HEK293 (cell line): ENCODE measurements at regions not wholly inside any gene's neighbourhood (a gene's known extent, or its start where the extent isn't known, plus 50 kb on each side); places are given as distances from the start of the nearest gene placed in this dataset.

Source experiments
- CTCF ChIA-PET: fragments of 350-600 bp; formaldehyde crosslinking; extraction: SDS; loops from one replicate; lab custom pipeline; 2021; ENCODE audit warnings: antibody characterized with exemption; lab: Yijun Ruan, JAX
- POLR2A ChIA-PET: fragments of 300-600 bp; formaldehyde crosslinking; extraction: SDS; loops from one replicate; lab custom pipeline; 2020; ENCODE audit warnings: antibody characterized with exemption, inconsistent platforms; lab: Yijun Ruan, JAX
- H3K27ac ChIP-seq: fragments of 200-500 bp; sonication (Bioruptor generic); 2 replicates; pipeline ENCODE4 v1.5.1; 2014; ENCODE audit warnings: low read depth, low read length, control low read depth, inconsistent platforms; ENCODE audit errors: extremely low read depth
- H3K36me3 ChIP-seq, 2 experiments: fragments of 200-500 bp in 1 of 2; sonication (Bioruptor generic) in 1 of 2; 1 replicate in 1 of 2; 2 replicates in 1 of 2; pipeline ENCODE4 v1.5.1; 2014 to 2017; ENCODE audit warnings: inconsistent platforms in 2 of 2, low read length in 2 of 2; ENCODE audit not compliant: control insufficient read depth in 2 of 2, insufficient read depth in 1 of 2
- H3K4me1 ChIP-seq: fragments of 200-500 bp; sonication (Bioruptor generic); 2 replicates; pipeline ENCODE4 v1.5.1; 2014; ENCODE audit warnings: mild to moderate bottlenecking, low read length, inconsistent platforms; ENCODE audit not compliant: control insufficient read depth, insufficient read depth
- H3K4me3 ChIP-seq: 2 replicates; pipeline ENCODE4 v1.5.1; 2011; ENCODE audit warnings: low read depth, mild to moderate bottlenecking, control low read depth, low read length, moderate library complexity
- H3K9me3 ChIP-seq: fragments of 200-500 bp; sonication (Bioruptor generic); 2 replicates; pipeline ENCODE4 v1.5.1; 2014; ENCODE audit warnings: low read depth, low read length, inconsistent platforms; ENCODE audit not compliant: control insufficient read depth, insufficient read depth
- HOXC10 ChIP-seq: sonication (generic); formaldehyde crosslinking; IDR thresholded peaks from 2 replicates; pipeline ENCODE4 v1.8.1; 2023; ENCODE audit warnings: mild to moderate bottlenecking, missing genetic modification reagents
- MEIS1 ChIP-seq: sonication (generic); formaldehyde crosslinking; IDR thresholded peaks from 2 replicates; pipeline ENCODE4 v1.8.1; 2022; ENCODE audit warnings: missing genetic modification reagents, mild to moderate bottlenecking, borderline replicate concordance
- OVOL3 ChIP-seq: fragments of 450-650 bp; formaldehyde crosslinking; IDR thresholded peaks from 2 replicates; pipeline ENCODE4 v1.5.1; 2016; ENCODE audit warnings: missing biosample characterization, missing genetic modification characterization
- SP2 ChIP-seq: fragments of 450-650 bp; formaldehyde crosslinking; IDR thresholded peaks from 2 replicates; pipeline ENCODE4 v1.5.1; 2016; ENCODE audit warnings: missing biosample characterization, missing genetic modification characterization
- WT1 ChIP-seq: fragments of 450-650 bp; formaldehyde crosslinking; IDR thresholded peaks from 2 replicates; pipeline ENCODE4 v1.5.1; 2016; ENCODE audit warnings: missing biosample characterization, missing genetic modification characterization
- ZBTB1 ChIP-seq: fragments of 450-650 bp; formaldehyde crosslinking; IDR thresholded peaks from 2 replicates; pipeline ENCODE4 v1.5.1; 2016; ENCODE audit warnings: missing biosample characterization, missing genetic modification characterization
- ZBTB8A ChIP-seq: fragments of 450-650 bp; formaldehyde crosslinking; IDR thresholded peaks from 2 replicates; pipeline ENCODE4 v1.5.1; 2016; ENCODE audit warnings: missing biosample characterization, missing genetic modification characterization
- ZEB2 ChIP-seq: fragments of 450-650 bp; formaldehyde crosslinking; IDR thresholded peaks from 2 replicates; pipeline ENCODE4 v1.5.1; 2016; ENCODE audit warnings: missing biosample characterization, missing genetic modification characterization
- ZNF132 ChIP-seq: fragments of 450-650 bp; formaldehyde crosslinking; IDR thresholded peaks from 2 replicates; pipeline ENCODE4 v1.5.1; 2017; ENCODE audit warnings: missing biosample characterization, missing genetic modification characterization, borderline replicate concordance
- ZNF157 ChIP-seq: fragments of 450-650 bp; formaldehyde crosslinking; IDR thresholded peaks from 2 replicates; pipeline ENCODE4 v1.5.1; 2016; ENCODE audit warnings: missing biosample characterization, missing genetic modification characterization
- ZNF174 ChIP-seq: fragments of 450-650 bp; formaldehyde crosslinking; IDR thresholded peaks from 2 replicates; pipeline ENCODE4 v1.5.0; 2017; ENCODE audit warnings: missing biosample characterization, mild to moderate bottlenecking, missing genetic modification characterization
- ZNF23 ChIP-seq: fragments of 450-650 bp; formaldehyde crosslinking; IDR thresholded peaks from 2 replicates; pipeline ENCODE4 v1.5.1; 2016; ENCODE audit warnings: missing biosample characterization, missing genetic modification characterization, borderline replicate concordance
- ZNF473 ChIP-seq: fragments of 450-650 bp; formaldehyde crosslinking; IDR thresholded peaks from 2 replicates; pipeline ENCODE4 v1.5.1; 2017; ENCODE audit warnings: missing biosample characterization, missing genetic modification characterization
- ZNF510 ChIP-seq: fragments of 450-650 bp; formaldehyde crosslinking; IDR thresholded peaks from 2 replicates; pipeline ENCODE4 v1.5.1; 2018; ENCODE audit warnings: mild to moderate bottlenecking, missing genetic modification characterization, missing biosample characterization; ENCODE audit not compliant: insufficient replicate concordance
- ZNF621 ChIP-seq: fragments of 450-650 bp; formaldehyde crosslinking; IDR thresholded peaks from 2 replicates; pipeline ENCODE4 v1.5.1; 2017; ENCODE audit warnings: missing biosample characterization, missing genetic modification characterization
- ZNF626 ChIP-seq: fragments of 450-650 bp; sonication (Bioruptor Pico); formaldehyde crosslinking; IDR thresholded peaks from 2 replicates; pipeline ENCODE4 v1.5.1; 2018; ENCODE audit warnings: missing biosample characterization, missing genetic modification characterization, inconsistent platforms
- ZNF629 ChIP-seq: fragments of 450-650 bp; formaldehyde crosslinking; IDR thresholded peaks from 2 replicates; pipeline ENCODE4 v1.5.1; 2017; ENCODE audit warnings: missing biosample characterization, missing genetic modification characterization
- ZNF654 ChIP-seq: fragments of 450-650 bp; formaldehyde crosslinking; IDR thresholded peaks from 2 replicates; pipeline ENCODE4 v1.5.1; 2016; ENCODE audit warnings: low read depth, missing biosample characterization, missing genetic modification characterization
- ZNF747 ChIP-seq: fragments of 450-650 bp; formaldehyde crosslinking; IDR thresholded peaks from 2 replicates; pipeline ENCODE4 v1.5.1; 2016; ENCODE audit warnings: missing biosample characterization, missing genetic modification characterization
- ZSCAN30 ChIP-seq: fragments of 450-650 bp; IDR thresholded peaks from 2 replicates; pipeline ENCODE4 v1.5.1; 2018; ENCODE audit warnings: missing biosample characterization, mild to moderate bottlenecking, missing genetic modification characterization, moderate library complexity
- TF ChIP-seq, protein P1 (sequence below): fragments of 450-650 bp; formaldehyde crosslinking; IDR thresholded peaks from 2 replicates; pipeline ENCODE4 v1.5.1; 2016; ENCODE audit warnings: missing biosample characterization, missing genetic modification characterization
- TF ChIP-seq, protein P2 (sequence below): fragments of 450-650 bp; formaldehyde crosslinking; IDR thresholded peaks from 2 replicates; pipeline ENCODE4 v1.5.1; 2016; ENCODE audit warnings: missing biosample characterization, missing genetic modification characterization
- TF ChIP-seq, protein P3 (sequence below): fragments of 450-650 bp; formaldehyde crosslinking; IDR thresholded peaks from 2 replicates; pipeline ENCODE4 v1.5.1; 2016; ENCODE audit warnings: missing biosample characterization, missing genetic modification characterization
- TF ChIP-seq, protein P4 (sequence below): fragments of 450-650 bp; formaldehyde crosslinking; IDR thresholded peaks from 2 replicates; pipeline ENCODE4 v1.5.1; 2016; ENCODE audit warnings: missing biosample characterization, missing genetic modification characterization, borderline replicate concordance

DNA sequence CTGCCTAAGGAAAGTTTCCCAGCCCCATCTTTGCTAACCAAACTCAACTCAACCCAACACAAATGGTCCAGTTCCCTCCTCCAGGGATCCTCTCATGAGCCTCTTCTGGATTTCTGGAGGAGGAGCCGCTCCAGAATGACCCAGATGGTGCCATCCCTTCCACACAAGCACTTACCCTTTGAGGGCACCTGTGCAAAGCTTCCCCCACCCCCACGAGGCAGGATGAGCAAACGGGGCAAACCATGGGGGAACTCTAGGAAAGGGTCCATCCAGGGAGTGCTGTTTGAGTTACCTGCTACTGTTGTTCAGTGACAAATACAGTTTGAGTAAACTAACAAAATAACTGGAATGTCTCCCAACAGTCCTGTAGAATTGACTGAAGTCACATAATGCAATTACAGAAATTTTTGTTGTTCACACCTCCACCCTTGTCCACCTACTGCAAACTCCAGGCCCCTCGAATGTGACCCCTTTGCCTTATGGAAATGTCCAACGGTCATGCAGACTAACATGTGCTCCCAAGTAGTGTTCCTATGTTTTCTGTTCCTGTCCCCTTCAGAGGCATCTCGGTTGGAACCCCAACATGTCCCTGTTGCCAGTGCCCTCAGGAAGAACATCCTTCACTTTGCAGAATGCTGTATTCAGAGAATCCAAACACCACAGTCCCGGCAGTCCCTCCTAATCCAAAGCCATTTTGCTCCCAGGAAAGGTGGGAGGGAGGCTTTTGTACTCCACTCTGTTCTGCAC, 160.1 kb downstream of the RRAGC start:
- ChIA-PET POLR2A (no interaction called here), CTCF (no interaction called here)
- H3K4me3 ChIP-seq: no peak overlapping the region
- H3K27ac ChIP-seq: no peak overlapping the region
- H3K36me3 ChIP-seq: no peaks in the 10 kb centered on the region
- no peaks in the 10 kb centered on the region for H3K4me1 ChIP-seq
- H3K9me3 ChIP-seq: no peaks in the 10 kb centered on the region
- TF ChIP-seq ZNF23 (no peak), ZNF157 (tag by site-specific recombination) (no peak), ZNF132 (tag by site-specific recombination) (no peak), WT1 (tag by site-specific recombination) (no peak), ZNF654 (no peak), ZEB2 (no peak), ZNF629 (tag by site-specific recombination) (no peak), ZNF174 (tag by site-specific recombination) (no peak), ZNF621 (tag by site-specific recombination) (no peak), SP2 (no peak), ZNF473 (tag by site-specific recombination) (no peak), MEIS1 (no peak), ZNF510 (no peak), ZBTB1 (tag by site-specific recombination) (no peak)
- TF ChIP-seq, protein P1, sequence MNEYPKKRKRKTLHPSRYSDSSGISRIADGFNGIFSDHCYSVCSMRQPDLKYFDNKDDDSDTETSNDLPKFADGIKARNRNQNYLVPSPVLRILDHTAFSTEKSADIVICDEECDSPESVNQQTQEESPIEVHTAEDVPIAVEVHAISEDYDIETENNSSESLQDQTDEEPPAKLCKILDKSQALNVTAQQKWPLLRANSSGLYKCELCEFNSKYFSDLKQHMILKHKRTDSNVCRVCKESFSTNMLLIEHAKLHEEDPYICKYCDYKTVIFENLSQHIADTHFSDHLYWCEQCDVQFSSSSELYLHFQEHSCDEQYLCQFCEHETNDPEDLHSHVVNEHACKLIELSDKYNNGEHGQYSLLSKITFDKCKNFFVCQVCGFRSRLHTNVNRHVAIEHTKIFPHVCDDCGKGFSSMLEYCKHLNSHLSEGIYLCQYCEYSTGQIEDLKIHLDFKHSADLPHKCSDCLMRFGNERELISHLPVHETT (tag by site-specific recombination): no peak
- TF ChIP-seq, protein P2, sequence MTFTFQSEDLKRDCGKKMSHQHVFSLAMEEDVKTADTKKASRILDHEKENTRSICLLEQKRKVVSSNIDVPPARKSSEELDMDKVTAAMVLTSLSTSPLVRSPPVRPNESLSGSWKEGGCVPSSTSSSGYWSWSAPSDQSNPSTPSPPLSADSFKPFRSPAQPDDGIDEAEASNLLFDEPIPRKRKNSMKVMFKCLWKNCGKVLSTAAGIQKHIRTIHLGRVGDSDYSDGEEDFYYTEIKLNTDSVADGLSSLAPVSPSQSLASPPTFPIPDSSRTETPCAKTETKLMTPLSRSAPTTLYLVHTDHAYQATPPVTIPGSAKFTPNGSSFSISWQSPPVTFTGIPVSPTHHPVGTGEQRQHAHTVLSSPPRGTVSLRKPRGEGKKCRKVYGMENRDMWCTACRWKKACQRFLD: no peak
- TF ChIP-seq, protein P3, sequence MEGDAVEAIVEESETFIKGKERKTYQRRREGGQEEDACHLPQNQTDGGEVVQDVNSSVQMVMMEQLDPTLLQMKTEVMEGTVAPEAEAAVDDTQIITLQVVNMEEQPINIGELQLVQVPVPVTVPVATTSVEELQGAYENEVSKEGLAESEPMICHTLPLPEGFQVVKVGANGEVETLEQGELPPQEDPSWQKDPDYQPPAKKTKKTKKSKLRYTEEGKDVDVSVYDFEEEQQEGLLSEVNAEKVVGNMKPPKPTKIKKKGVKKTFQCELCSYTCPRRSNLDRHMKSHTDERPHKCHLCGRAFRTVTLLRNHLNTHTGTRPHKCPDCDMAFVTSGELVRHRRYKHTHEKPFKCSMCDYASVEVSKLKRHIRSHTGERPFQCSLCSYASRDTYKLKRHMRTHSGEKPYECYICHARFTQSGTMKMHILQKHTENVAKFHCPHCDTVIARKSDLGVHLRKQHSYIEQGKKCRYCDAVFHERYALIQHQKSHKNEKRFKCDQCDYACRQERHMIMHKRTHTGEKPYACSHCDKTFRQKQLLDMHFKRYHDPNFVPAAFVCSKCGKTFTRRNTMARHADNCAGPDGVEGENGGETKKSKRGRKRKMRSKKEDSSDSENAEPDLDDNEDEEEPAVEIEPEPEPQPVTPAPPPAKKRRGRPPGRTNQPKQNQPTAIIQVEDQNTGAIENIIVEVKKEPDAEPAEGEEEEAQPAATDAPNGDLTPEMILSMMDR (tag by site-specific recombination): no peak

DNA sequence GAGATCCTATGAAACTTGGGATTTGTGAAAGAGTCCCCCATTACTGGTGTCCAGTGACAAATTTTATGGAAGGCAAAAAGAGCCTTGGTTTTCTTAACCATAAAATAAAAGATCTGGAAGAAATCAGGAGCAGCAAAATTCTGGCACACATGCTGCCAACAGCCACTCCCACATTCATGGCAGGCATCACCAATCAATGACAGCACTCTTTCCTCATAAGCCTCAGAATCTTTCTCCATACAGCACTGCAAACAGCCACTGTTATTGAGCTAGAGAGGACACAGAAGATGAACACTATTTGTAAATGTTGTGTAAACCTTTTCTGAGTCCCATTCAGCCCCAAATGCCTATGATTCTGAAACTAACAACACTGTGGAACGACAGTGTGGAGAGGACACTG, 162.2 kb downstream of the RRAGC start:
- H3K9me3 ChIP-seq: no peaks in the 10 kb centered on the region
- H3K4me3 ChIP-seq: no peak overlapping the region
- CTCF ChIA-PET: interaction anchor here (0.9 kb wide), 1 partner anchor 89 kb away, joined by 4 read pairs; no protein-coding TSS in a partner anchor
- no peaks in the 10 kb centered on the region for H3K36me3 ChIP-seq
- TF ChIP-seq OVOL3 (no peak), ZSCAN30 (tag by site-specific recombination) (no peak), ZNF626 (tag by site-specific recombination) (no peak), HOXC10 (CRISPR knock-in tag) (no peak), ZBTB8A (tag by site-specific recombination) (no peak), ZNF747 (tag by site-specific recombination) (no peak)
- TF ChIP-seq, protein P4, sequence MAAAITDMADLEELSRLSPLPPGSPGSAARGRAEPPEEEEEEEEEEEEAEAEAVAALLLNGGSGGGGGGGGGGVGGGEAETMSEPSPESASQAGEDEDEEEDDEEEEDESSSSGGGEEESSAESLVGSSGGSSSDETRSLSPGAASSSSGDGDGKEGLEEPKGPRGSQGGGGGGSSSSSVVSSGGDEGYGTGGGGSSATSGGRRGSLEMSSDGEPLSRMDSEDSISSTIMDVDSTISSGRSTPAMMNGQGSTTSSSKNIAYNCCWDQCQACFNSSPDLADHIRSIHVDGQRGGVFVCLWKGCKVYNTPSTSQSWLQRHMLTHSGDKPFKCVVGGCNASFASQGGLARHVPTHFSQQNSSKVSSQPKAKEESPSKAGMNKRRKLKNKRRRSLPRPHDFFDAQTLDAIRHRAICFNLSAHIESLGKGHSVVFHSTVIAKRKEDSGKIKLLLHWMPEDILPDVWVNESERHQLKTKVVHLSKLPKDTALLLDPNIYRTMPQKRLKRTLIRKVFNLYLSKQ (tag by site-specific recombination): no peak
- TF ChIP-seq, protein P3 (tag by site-specific recombination): no peak
- TF ChIP-seq, all 188 proteins: peak for 0
- H3K27ac ChIP-seq: no peak overlapping the region
- POLR2A ChIA-PET: no interaction called here
- no peaks in the 10 kb centered on the region for H3K4me1 ChIP-seq
